ENCODE measurements at regions not wholly inside any gene's neighbourhood (a gene's known extent, or its start where the extent isn't known, plus 50 kb on each side); places are given as distances from the start of the nearest gene placed in this dataset.

DNA sequence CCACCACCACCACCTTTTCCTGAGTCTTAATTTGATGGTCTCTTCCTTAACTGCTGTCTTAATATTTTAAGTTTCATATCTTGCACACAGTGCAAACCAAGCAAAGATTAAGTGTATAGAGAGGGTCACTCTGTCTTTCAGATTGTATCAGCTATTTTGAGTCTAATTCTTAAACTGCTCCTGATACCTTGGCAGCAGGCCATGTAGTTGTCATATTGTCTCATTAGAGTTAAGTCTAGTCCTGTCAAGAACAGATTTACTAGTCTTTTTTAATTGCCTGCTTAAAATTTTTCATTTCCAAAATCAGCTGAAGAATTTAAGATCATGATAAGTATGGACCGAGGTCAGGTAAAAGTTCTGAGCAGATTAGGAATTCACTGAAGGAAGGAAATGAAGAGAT is 51.5 kb downstream of the FHIP1A start:
- TF ChIP-seq, protein P1, sequence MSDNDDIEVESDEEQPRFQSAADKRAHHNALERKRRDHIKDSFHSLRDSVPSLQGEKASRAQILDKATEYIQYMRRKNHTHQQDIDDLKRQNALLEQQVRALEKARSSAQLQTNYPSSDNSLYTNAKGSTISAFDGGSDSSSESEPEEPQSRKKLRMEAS (IDR thresholded peaks at IDR 0.05) = no peak
- TF ChIP-seq, protein P2, sequence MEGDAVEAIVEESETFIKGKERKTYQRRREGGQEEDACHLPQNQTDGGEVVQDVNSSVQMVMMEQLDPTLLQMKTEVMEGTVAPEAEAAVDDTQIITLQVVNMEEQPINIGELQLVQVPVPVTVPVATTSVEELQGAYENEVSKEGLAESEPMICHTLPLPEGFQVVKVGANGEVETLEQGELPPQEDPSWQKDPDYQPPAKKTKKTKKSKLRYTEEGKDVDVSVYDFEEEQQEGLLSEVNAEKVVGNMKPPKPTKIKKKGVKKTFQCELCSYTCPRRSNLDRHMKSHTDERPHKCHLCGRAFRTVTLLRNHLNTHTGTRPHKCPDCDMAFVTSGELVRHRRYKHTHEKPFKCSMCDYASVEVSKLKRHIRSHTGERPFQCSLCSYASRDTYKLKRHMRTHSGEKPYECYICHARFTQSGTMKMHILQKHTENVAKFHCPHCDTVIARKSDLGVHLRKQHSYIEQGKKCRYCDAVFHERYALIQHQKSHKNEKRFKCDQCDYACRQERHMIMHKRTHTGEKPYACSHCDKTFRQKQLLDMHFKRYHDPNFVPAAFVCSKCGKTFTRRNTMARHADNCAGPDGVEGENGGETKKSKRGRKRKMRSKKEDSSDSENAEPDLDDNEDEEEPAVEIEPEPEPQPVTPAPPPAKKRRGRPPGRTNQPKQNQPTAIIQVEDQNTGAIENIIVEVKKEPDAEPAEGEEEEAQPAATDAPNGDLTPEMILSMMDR (IDR thresholded peaks at IDR 0.05; ENCODE audit: low read depth, low read length, missing input control) = no peak
- no peak for TF ChIP-seq YY1 (IDR thresholded peaks at IDR 0.05)
- TF ChIP-seq, protein P3, sequence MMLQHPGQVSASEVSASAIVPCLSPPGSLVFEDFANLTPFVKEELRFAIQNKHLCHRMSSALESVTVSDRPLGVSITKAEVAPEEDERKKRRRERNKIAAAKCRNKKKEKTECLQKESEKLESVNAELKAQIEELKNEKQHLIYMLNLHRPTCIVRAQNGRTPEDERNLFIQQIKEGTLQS (IDR thresholded peaks at IDR 0.05) = no peak
